Naive thymus-derived CD4-positive, alpha-beta T cell (primary cell): ENCODE measurements at regions not wholly inside any gene's neighbourhood (a gene's known extent, or its start where the extent isn't known, plus 50 kb on each side); places are given as distances from the start of the nearest gene placed in this dataset.

Experiments used
- ATAC-seq: fragments of 150-1000 bp; cut with Tn5 transposase; 2 replicates; pipeline ENCODE4 v1.10.0; 2021; ENCODE audit warnings: mild to moderate bottlenecking, moderate library complexity
- CTCF ChIA-PET: fragments of 350-600 bp; sonication (Branson Sonifier 250); formaldehyde crosslinking; loops from one replicate; lab custom pipeline; 2021; ENCODE audit warnings: antibody characterized with exemption; lab: Charles Lee
- POLR2A ChIA-PET: fragments of 350-600 bp; sonication (Branson Sonifier 250); formaldehyde crosslinking; loops from one replicate; lab custom pipeline; 2021; ENCODE audit warnings: antibody characterized with exemption, inconsistent platforms; lab: Charles Lee
- DNase-seq, 9 donors: peaks; one replicate each; pipeline versions ENCODE4 v3.0.0 to v3.0.0-alpha.2; 2020 to 2022; ENCODE audit warnings: mixed read lengths in 1 of 9
- H3K27ac ChIP-seq: one replicate; pipeline ENCODE4 v1.7.0; 2013; ENCODE audit warnings: mild to moderate bottlenecking, low read depth, low read length, moderate library complexity
- H3K27me3 ChIP-seq, 2 donors: one replicate each; pipeline ENCODE4 v1.7.0; 2013; ENCODE audit warnings: low read length in 2 of 2, mild to moderate bottlenecking in 2 of 2, moderate library complexity in 2 of 2; ENCODE audit not compliant: control insufficient read depth in 2 of 2, insufficient read depth in 2 of 2
- H3K36me3 ChIP-seq, 3 experiments: 1 replicate in 2 of 3; 2 replicates in 1 of 3; pipeline ENCODE4 v1.7.0; 2013; ENCODE audit warnings: low read length in 3 of 3, mild to moderate bottlenecking in 3 of 3, moderate library complexity in 1 of 3; ENCODE audit not compliant: insufficient read depth in 3 of 3, control insufficient read depth in 2 of 3
- H3K4me1 ChIP-seq, 2 donors: one replicate each; pipeline ENCODE4 v1.7.0; 2013; ENCODE audit warnings: low read length in 2 of 2, mild to moderate bottlenecking in 2 of 2, moderate library complexity in 1 of 2; ENCODE audit not compliant: control insufficient read depth in 2 of 2, insufficient read depth in 2 of 2
- H3K4me3 ChIP-seq: 2 replicates; pipeline ENCODE4 v1.7.0; 2013; ENCODE audit warnings: mild to moderate bottlenecking, low read length
- H3K9me3 ChIP-seq, 3 experiments: 1 replicate in 2 of 3; 2 replicates in 1 of 3; pipeline ENCODE4 v1.7.0; 2013; ENCODE audit warnings: low read length in 3 of 3; ENCODE audit not compliant: control insufficient read depth in 2 of 3
- H3K27ac Mint-ChIP-seq, 9 donors: one replicate each; pipeline ENCODE4 v1.8.0; 2020 to 2022; ENCODE audit warnings: mixed read lengths in 9 of 9, mild to moderate bottlenecking in 8 of 9, moderate library complexity in 5 of 9, inconsistent platforms in 2 of 9
- H3K27me3 Mint-ChIP-seq, 5 donors: one replicate each; pipeline ENCODE4 v1.8.0; 2021 to 2022; ENCODE audit warnings: mixed read lengths in 5 of 5, mild to moderate bottlenecking in 1 of 5
- H3K36me3 Mint-ChIP-seq, 5 donors: one replicate each; pipeline ENCODE4 v1.8.0; 2020 to 2022; ENCODE audit warnings: mixed read lengths in 5 of 5, mild to moderate bottlenecking in 3 of 5, inconsistent platforms in 1 of 5
- H3K4me1 Mint-ChIP-seq, 7 donors: one replicate each; pipeline ENCODE4 v1.8.0; 2020 to 2022; ENCODE audit warnings: mixed read lengths in 7 of 7, mild to moderate bottlenecking in 3 of 7, inconsistent platforms in 1 of 7
- H3K4me3 Mint-ChIP-seq, 10 donors: one replicate each; pipeline ENCODE4 v1.8.0; 2020 to 2022; ENCODE audit warnings: mild to moderate bottlenecking in 10 of 10, mixed read lengths in 10 of 10, moderate library complexity in 6 of 10, inconsistent platforms in 2 of 10
- H3K9me3 Mint-ChIP-seq, 11 donors: one replicate each; pipeline ENCODE4 v1.8.0; 2020 to 2022; ENCODE audit warnings: mixed read lengths in 11 of 11, mild to moderate bottlenecking in 4 of 11, inconsistent platforms in 1 of 11, moderate library complexity in 1 of 11
- intact Hi-C, 2 donors: fragments of 100-400 bp; cut with micrococcal nuclease; formaldehyde crosslinking; loops; one replicate each; pipeline ENCODE4 v1.15.1; 2023

- CTCF ChIA-PET, result no interaction called here
- ATAC-seq (peak; percentile 19), DNase-seq (no peak)
- H3K4me3 ChIP-seq, result no peak overlapping the region
- Mint-ChIP-seq H3K36me3 (no peaks in the 10 kb centered on the region), H3K27ac (no peak overlapping the region), H3K9me3 (peaks cover 0 to 5% (median 0%) of the 10 kb centered on the region in 11 donors), H3K4me1 (no peaks in the 10 kb centered on the region), H3K27me3 (peaks cover 4 to 35% (median 16%) of the 10 kb centered on the region in 5 donors), H3K4me3 (no peak overlapping the region)
- no peak overlapping the region for H3K27ac ChIP-seq
- POLR2A ChIA-PET, result no interaction called here
- H3K36me3 ChIP-seq, result no peaks in the 10 kb centered on the region
- intact Hi-C loops, result no loop called here
- H3K4me1 ChIP-seq, result no peaks in the 10 kb centered on the region
- H3K9me3 ChIP-seq, result no peaks in the 10 kb centered on the region
- no peaks in the 10 kb centered on the region for H3K27me3 ChIP-seq
Measured at GRCh38 chr14:103230021-103230420, 104.0 kb upstream of the EIF5 start.

DNA sequence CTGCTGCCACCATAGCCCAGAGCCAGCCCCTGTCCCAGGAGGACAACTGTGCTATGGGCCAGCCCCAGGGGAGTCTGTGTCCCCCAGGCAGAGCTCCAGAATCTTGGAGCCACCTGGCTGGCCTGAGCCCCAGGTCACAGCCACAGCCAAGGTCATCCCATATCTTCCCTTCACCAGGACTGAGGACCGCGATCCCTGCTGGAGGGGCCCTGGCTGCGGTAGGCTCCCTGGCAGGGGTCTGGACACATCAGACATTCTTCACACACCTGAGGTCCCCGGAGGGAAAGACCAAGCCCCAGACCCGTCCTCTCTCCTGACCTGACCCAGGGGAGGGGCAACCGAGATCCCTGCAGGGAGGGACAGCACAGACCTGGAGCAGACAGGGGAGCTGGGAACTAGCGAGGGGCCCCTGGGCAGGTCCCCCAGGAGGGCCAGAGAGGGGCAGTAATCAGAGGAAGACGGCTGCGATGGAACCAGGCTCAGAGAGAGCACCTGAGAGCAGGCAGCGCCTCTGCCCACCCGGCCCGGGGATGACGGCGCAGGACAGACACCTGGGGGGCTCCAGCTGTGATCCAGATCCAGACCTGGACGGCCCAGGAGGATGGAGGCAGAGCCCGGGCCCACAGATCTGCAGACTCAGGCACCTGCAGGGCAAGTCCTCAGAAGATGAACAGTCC lies 103.2 kb upstream of the EIF5 start:
- no peak overlapping the region for H3K27ac ChIP-seq
- intact Hi-C loops, result no loop called here
- Mint-ChIP-seq H3K4me1 (no peaks in the 10 kb centered on the region), H3K4me3 (no peak overlapping the region), H3K9me3 (peaks cover 0 to 7% (median 0%) of the 10 kb centered on the region in 11 donors), H3K36me3 (no peaks in the 10 kb centered on the region), H3K27me3 (peaks cover 11 to 40% (median 21%) of the 10 kb centered on the region in 5 donors), H3K27ac (no peak overlapping the region)
- POLR2A ChIA-PET, result no interaction called here
- DNase-seq (no peak), ATAC-seq (no peak)
- H3K36me3 ChIP-seq, result no peaks in the 10 kb centered on the region
- H3K4me1 ChIP-seq, result no peaks in the 10 kb centered on the region
- no peaks in the 10 kb centered on the region for H3K27me3 ChIP-seq
- no peak overlapping the region for H3K4me3 ChIP-seq
- CTCF ChIA-PET, result no interaction called here
- H3K9me3 ChIP-seq, result no peaks in the 10 kb centered on the region

DNA sequence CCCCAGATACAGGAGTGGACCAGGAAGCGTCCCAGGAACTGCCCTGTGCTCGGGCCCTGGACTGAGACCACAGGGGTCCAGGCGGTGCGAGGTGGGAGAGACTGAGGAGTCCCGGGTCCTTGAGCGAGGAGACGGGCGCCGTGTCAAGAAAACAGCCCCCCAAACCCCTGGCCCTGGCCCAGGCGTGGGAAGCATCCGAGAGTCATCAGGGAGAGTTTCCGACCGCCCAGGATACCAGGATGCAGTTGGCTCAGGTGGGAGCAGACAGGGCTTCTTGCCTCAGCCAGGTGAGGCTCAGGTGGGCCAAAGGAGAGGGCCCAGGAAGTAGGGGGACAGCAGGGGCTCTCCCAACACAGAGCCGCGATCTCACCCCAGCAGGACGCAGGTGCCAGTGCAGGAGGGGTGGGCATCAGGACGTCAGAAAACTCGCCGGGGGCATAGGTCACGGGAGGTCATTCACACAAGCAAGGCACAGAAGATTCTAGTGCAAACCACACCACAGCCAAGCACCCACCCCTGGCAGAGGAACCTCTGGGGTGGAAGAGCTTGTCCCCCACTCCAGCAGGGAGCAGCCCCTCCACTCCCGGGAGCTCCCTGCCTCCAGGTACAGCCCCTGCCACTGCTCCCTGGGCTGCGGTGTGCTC lies 102.5 kb upstream of the EIF5 start:
- Histone ChIP-seq H3K27me3 (no peaks in the 10 kb centered on the region), H3K4me1 (no peaks in the 10 kb centered on the region), H3K36me3 (no peaks in the 10 kb centered on the region), H3K27ac (no peak overlapping the region), H3K9me3 (no peaks in the 10 kb centered on the region), H3K4me3 (no peak overlapping the region)
- H3K4me1 Mint-ChIP-seq, result no peaks in the 10 kb centered on the region
- H3K27me3 Mint-ChIP-seq, result peaks cover 14 to 42% (median 24%) of the 10 kb centered on the region in 5 donors
- no peak for ATAC-seq
- H3K36me3 Mint-ChIP-seq, result peaks cover 0 to 4% (median 0%) of the 10 kb centered on the region in 5 donors
- CTCF ChIA-PET, result no interaction called here
- H3K9me3 Mint-ChIP-seq, result peaks cover 0 to 8% (median 0%) of the 10 kb centered on the region in 11 donors
- no peak overlapping the region for H3K27ac Mint-ChIP-seq
- intact Hi-C loops, result no loop called here
- DNase-seq, result no peak
- POLR2A ChIA-PET, result interaction anchor here (0.6 kb wide), 1 partner anchor 40 kb away, joined by 3 read pairs; no protein-coding TSS in a partner anchor
- H3K4me3 Mint-ChIP-seq, result no peak overlapping the region

DNA sequence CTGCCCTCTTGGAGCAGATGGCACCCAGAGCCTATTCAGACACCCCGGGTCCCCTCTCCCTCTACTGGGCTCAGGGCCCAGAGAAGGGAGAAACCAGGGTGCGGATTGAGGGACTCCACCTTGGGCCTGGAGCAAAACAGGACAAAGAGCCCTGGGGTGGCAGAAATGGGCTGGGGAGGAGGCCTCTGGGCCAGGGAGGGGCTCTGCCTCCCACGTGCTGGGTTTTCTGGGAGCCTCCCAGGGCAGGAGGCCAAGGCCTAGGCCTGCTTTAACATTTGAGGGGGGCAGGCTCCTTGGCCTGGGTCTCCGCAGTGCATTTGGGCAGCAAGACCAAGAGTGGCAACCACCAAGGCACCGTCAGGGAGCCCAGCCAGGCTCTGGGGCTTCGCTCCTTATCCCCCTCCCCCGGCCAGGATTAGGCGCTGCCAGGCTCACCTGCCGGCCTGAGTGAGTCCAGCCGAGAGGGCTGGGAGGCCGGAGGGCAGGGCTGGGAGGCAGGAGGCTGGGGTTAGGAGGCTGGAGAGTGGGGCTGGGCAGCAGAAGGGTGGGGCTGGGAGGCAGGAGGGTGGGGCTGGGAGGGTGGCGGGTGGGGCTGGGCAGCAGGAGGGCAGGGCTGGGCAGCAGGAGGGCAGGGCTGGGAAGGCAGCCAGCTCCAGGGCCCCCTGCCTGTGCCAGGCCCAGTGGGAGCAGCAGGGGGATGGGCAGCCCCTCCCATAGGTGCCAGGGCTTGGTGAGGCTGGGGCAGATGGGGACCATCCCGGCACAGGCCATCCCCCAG lies 101.8 kb upstream of the EIF5 start:
- H3K27ac Mint-ChIP-seq, result no peak overlapping the region
- H3K27me3 Mint-ChIP-seq, result peaks cover 15 to 40% (median 24%) of the 10 kb centered on the region in 5 donors
- H3K9me3 ChIP-seq, result no peaks in the 10 kb centered on the region
- DNase-seq (no peak), ATAC-seq (no peak)
- H3K4me1 Mint-ChIP-seq, result no peaks in the 10 kb centered on the region
- no peak overlapping the region for H3K27ac ChIP-seq
- peaks cover 0 to 4% (median 0%) of the 10 kb centered on the region in 5 donors for H3K36me3 Mint-ChIP-seq
- no peaks in the 10 kb centered on the region for H3K4me1 ChIP-seq
- intact Hi-C loops, result no loop called here
- peaks cover 0 to 12% (median 2%) of the 10 kb centered on the region in 11 donors for H3K9me3 Mint-ChIP-seq
- H3K4me3 ChIP-seq, result no peak overlapping the region
- no peak overlapping the region for H3K4me3 Mint-ChIP-seq
- ChIA-PET CTCF (no interaction called here), POLR2A (interaction anchor here (0.6 kb wide), 1 partner anchor 39 kb away, joined by 3 read pairs; no protein-coding TSS in a partner anchor)
- H3K36me3 ChIP-seq, result no peaks in the 10 kb centered on the region
- H3K27me3 ChIP-seq, result no peaks in the 10 kb centered on the region

- H3K4me1 Mint-ChIP-seq, result no peaks in the 10 kb centered on the region
- DNase-seq (no peak), ATAC-seq (no peak)
- Histone ChIP-seq H3K4me1 (no peaks in the 10 kb centered on the region), H3K9me3 (no peaks in the 10 kb centered on the region), H3K4me3 (no peak overlapping the region), H3K27me3 (no peaks in the 10 kb centered on the region), H3K36me3 (no peaks in the 10 kb centered on the region), H3K27ac (no peak overlapping the region)
- peaks cover 0 to 4% (median 0%) of the 10 kb centered on the region in 5 donors for H3K36me3 Mint-ChIP-seq
- peaks cover 15 to 39% (median 24%) of the 10 kb centered on the region in 5 donors for H3K27me3 Mint-ChIP-seq
- peaks cover 0 to 19% (median 7%) of the 10 kb centered on the region in 11 donors for H3K9me3 Mint-ChIP-seq
- H3K27ac Mint-ChIP-seq, result no peak overlapping the region
- no peak overlapping the region for H3K4me3 Mint-ChIP-seq
- POLR2A ChIA-PET, result no interaction called here
- CTCF ChIA-PET, result no interaction called here
- intact Hi-C loops, result no loop called here
Measured at GRCh38 chr14:103232831-103233319, 101.2 kb upstream of the EIF5 start.

DNA sequence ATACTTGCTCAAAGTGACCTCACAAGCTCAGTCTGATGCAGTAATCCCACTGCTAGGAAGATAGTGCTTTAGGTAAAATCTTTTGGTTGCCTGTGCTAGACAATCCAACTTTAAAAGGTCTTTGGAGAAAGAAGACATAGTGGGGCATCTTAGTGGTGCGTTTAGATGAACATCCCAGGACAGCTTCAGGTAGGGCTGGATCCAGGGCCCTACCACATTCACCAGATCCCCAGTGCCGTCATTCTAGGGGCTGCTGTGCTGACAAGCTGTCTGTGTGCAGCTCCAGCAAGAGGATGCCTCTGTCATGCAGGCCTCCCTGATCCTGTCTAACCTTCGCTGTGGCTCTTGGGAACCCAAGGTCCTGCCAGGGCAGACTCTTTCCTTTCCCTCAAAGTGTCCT lies 100.7 kb upstream of the EIF5 start:
- DNase-seq (no peak), ATAC-seq (no peak)
- intact Hi-C loops, result no loop called here
- no peak overlapping the region for H3K4me3 Mint-ChIP-seq
- H3K9me3 Mint-ChIP-seq, result peaks cover 4 to 23% (median 12%) of the 10 kb centered on the region in 11 donors
- Histone ChIP-seq H3K27ac (no peak overlapping the region), H3K9me3 (no peaks in the 10 kb centered on the region), H3K4me3 (no peak overlapping the region), H3K27me3 (no peaks in the 10 kb centered on the region), H3K36me3 (no peaks in the 10 kb centered on the region), H3K4me1 (no peaks in the 10 kb centered on the region)
- CTCF ChIA-PET, result no interaction called here
- peaks cover 0 to 4% (median 0%) of the 10 kb centered on the region in 5 donors for H3K36me3 Mint-ChIP-seq
- peaks cover 15 to 35% (median 24%) of the 10 kb centered on the region in 5 donors for H3K27me3 Mint-ChIP-seq
- POLR2A ChIA-PET, result no interaction called here
- no peaks in the 10 kb centered on the region for H3K4me1 Mint-ChIP-seq
- no peak overlapping the region for H3K27ac Mint-ChIP-seq
